HG03108 (cell line): ENCODE measurements at regions not wholly inside any gene's neighbourhood (a gene's known extent, or its start where the extent isn't known, plus 50 kb on each side); places are given as distances from the start of the nearest gene placed in this dataset.

Experiments
- ATAC-seq: cut with Tn5 transposase; IDR thresholded peaks from one replicate; pipeline ENCODE4 v1.9.1; 2021; ENCODE audit warnings: moderate library complexity; ENCODE audit not compliant: unreplicated experiment

- ATAC-seq: no peak
Measured at GRCh38 chr6:145244349-145245100, 490.8 kb downstream of the EPM2A start.

- no peak for ATAC-seq
Measured at GRCh38 chr6:145245119-145245518, 490.2 kb downstream of the EPM2A start.

- ATAC-seq: no peak
Measured at GRCh38 chr6:145247692-145248419, 487.5 kb downstream of the EPM2A start.

- no peak for ATAC-seq
Measured at GRCh38 chr6:145250436-145250835, 484.9 kb downstream of the EPM2A start.

- no peak for ATAC-seq
Measured at GRCh38 chr6:145252737-145253136, 482.6 kb downstream of the EPM2A start.

- no peak for ATAC-seq
Measured at GRCh38 chr6:145254649-145255401, 480.5 kb downstream of the EPM2A start.

GRCh38 chr6:145257704-145258103 is 477.6 kb downstream of the EPM2A start:
- ATAC-seq: no peak

GRCh38 chr6:145258122-145258521 is 477.2 kb downstream of the EPM2A start:
- no peak for ATAC-seq

GRCh38 chr6:145260484-145261175 is 474.7 kb downstream of the EPM2A start:
- no peak for ATAC-seq

GRCh38 chr6:145261758-145262157 is 473.6 kb downstream of the EPM2A start:
- no peak for ATAC-seq

GRCh38 chr6:145262771-145263170 is 472.5 kb downstream of the EPM2A start:
- no peak for ATAC-seq

GRCh38 chr6:145263778-145264211 is 471.5 kb downstream of the EPM2A start:
- ATAC-seq: no peak

- ATAC-seq: no peak
Measured at GRCh38 chr6:145266432-145267075, 468.8 kb downstream of the EPM2A start.

- ATAC-seq: no peak
Measured at GRCh38 chr6:145267076-145267867, 468.0 kb downstream of the EPM2A start.

- no peak for ATAC-seq
Measured at GRCh38 chr6:145270464-145270863, 464.9 kb downstream of the EPM2A start.

GRCh38 chr6:145271040-145271439 is 464.3 kb downstream of the EPM2A start:
- no peak for ATAC-seq

GRCh38 chr6:145271577-145271976 is 463.7 kb downstream of the EPM2A start:
- no peak for ATAC-seq

- no peak for ATAC-seq
Measured at GRCh38 chr6:145272246-145272645, 463.1 kb downstream of the EPM2A start.

- ATAC-seq: no peak
Measured at GRCh38 chr6:145273136-145273535, 462.2 kb downstream of the EPM2A start.

GRCh38 chr6:145274083-145274482 is 461.2 kb downstream of the EPM2A start:
- no peak for ATAC-seq
